GM12878 (cell line): ENCODE measurements at regions not wholly inside any gene's neighbourhood (a gene's known extent, or its start where the extent isn't known, plus 50 kb on each side); places are given as distances from the start of the nearest gene placed in this dataset.

ENCODE experiments used
- MLLT1 ChIP-seq: fragments of 450-650 bp; IDR thresholded peaks from 2 replicates; pipeline ENCODE4 v1.6.1; 2016; ENCODE audit warnings: mild to moderate bottlenecking
- NRF1 ChIP-seq: conservative IDR thresholded peaks from 2 replicates; pipeline ENCODE4 v1.6.1; 2011; ENCODE audit warnings: mild to moderate bottlenecking, low read depth, low read length, improper control_type of control experiment
- RCOR1 ChIP-seq: conservative IDR thresholded peaks from 2 replicates; pipeline ENCODE4 v1.6.1; 2012; ENCODE audit warnings: low read depth, low read length, improper control_type of control experiment
- SIX5 ChIP-seq: IDR thresholded peaks from 2 replicates; pipeline ENCODE4 v1.6.1; 2011; ENCODE audit warnings: mild to moderate bottlenecking, low read depth, low read length, moderate library complexity; ENCODE audit not compliant: severe bottlenecking
- SP1 ChIP-seq: IDR thresholded peaks from one replicate; pipeline ENCODE4 v1.6.1; 2011; ENCODE audit warnings: low read depth, low read length
- SREBF2 ChIP-seq: IDR thresholded peaks from 2 replicates; pipeline ENCODE4 v1.6.1; 2012; ENCODE audit warnings: mild to moderate bottlenecking, low read length
- TARDBP ChIP-seq: IDR thresholded peaks from 2 replicates; pipeline ENCODE4 v1.6.1; 2016; ENCODE audit warnings: borderline replicate concordance
- TF ChIP-seq, protein P1 (sequence below), 3 experiments: IDR thresholded peaks in 2 of 3; conservative IDR thresholded peaks in 1 of 3; 2 replicates each; pipeline ENCODE4 v1.5.1; 2011; ENCODE audit warnings: low read depth in 3 of 3, low read length in 3 of 3, mild to moderate bottlenecking in 3 of 3, control low read depth in 2 of 3, moderate library complexity in 2 of 3, inconsistent platforms in 1 of 3, mixed read lengths in 1 of 3; ENCODE audit not compliant: control insufficient read depth in 2 of 3, insufficient read depth in 1 of 3; ENCODE audit errors: extremely low read depth in 1 of 3

DNA sequence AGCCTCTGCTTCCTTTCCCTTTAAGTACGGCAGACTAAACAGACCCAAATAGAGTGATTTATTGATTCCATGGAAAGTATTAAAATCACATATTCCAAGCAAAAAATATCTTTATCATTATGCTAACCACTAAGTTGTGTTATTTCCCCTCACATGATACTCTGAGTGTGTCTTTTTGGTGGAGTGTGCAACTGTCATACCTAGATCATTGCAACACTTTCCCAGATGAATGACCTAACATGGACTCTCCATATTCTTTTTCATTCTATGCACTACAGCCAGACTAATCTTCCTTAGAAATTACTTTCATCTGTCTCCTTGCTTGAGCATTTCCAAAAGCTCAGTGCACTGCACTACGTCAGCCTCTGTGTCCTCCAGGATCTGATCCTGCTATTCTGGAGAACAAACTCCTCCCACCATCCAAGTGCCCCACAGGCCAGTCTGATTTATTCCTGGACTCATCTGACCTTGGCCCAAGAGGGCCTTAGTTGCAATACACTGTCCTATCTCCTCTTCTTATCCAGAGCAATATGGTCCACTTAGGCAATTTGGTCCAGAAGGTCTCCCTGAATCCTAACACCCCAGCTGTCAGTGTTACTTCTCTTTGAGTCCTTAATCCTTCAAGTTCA is 263.3 kb upstream of the KLF6 start (continued):
- TF ChIP-seq, protein P1, sequence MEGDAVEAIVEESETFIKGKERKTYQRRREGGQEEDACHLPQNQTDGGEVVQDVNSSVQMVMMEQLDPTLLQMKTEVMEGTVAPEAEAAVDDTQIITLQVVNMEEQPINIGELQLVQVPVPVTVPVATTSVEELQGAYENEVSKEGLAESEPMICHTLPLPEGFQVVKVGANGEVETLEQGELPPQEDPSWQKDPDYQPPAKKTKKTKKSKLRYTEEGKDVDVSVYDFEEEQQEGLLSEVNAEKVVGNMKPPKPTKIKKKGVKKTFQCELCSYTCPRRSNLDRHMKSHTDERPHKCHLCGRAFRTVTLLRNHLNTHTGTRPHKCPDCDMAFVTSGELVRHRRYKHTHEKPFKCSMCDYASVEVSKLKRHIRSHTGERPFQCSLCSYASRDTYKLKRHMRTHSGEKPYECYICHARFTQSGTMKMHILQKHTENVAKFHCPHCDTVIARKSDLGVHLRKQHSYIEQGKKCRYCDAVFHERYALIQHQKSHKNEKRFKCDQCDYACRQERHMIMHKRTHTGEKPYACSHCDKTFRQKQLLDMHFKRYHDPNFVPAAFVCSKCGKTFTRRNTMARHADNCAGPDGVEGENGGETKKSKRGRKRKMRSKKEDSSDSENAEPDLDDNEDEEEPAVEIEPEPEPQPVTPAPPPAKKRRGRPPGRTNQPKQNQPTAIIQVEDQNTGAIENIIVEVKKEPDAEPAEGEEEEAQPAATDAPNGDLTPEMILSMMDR (IDR thresholded peaks at IDR 0.05 in 2 of 3, conservative IDR thresholded peaks at IDR 0.05 in 1 of 3; ENCODE audit: control insufficient read depth in 2 of 3, extremely low read depth in 1 of 3, insufficient read depth in 1 of 3, low read depth in 3 of 3, low read length in 3 of 3): no peak
- TF ChIP-seq SIX5 (no peak), SREBF2 (no peak), MLLT1 (no peak), NRF1 (no peak), TARDBP (no peak), SP1 (no peak), RCOR1 (no peak)
